ENCODE measurements at regions not wholly inside any gene's neighbourhood (a gene's known extent, or its start where the extent isn't known, plus 50 kb on each side); places are given as distances from the start of the nearest gene placed in this dataset.
"Not testable (repeated sequence)": the region's sequence is repeated elsewhere in the genome, so short reads cannot be mapped to it uniquely, and the experiment has no call there.

GRCh38 chr5:152479866-152480265, 74.8 kb upstream of the NMUR2 start:
- H3K27ac ChIP-seq (ENCODE audit: extremely low read depth, low read depth, low read length); H3K4me1 ChIP-seq (ENCODE audit: control insufficient read depth, insufficient read depth, low read length); POLR2A ChIA-PET; H3K9me3 ChIP-seq (ENCODE audit: control insufficient read depth, insufficient read depth, low read depth, low read length); CTCF ChIA-PET; H3K4me3 ChIP-seq (ENCODE audit: low read depth, low read length); H3K36me3 ChIP-seq (ENCODE audit: control insufficient read depth in 2 of 2, insufficient read depth in 1 of 2, low read length in 2 of 2): not testable (repeated sequence)

GRCh38 chr5:152480677-152481076, 75.6 kb upstream of the NMUR2 start:
- H3K4me3 ChIP-seq (ENCODE audit: low read depth, low read length); H3K4me1 ChIP-seq (ENCODE audit: control insufficient read depth, insufficient read depth, low read length); H3K36me3 ChIP-seq (ENCODE audit: control insufficient read depth in 2 of 2, insufficient read depth in 1 of 2, low read length in 2 of 2); CTCF ChIA-PET; H3K27ac ChIP-seq (ENCODE audit: extremely low read depth, low read depth, low read length); H3K9me3 ChIP-seq (ENCODE audit: control insufficient read depth, insufficient read depth, low read depth, low read length); POLR2A ChIA-PET: not testable (repeated sequence)

GRCh38 chr5:152487130-152487529, 82.1 kb upstream of the NMUR2 start:
- no peaks in the 10 kb centered on the region for H3K9me3 ChIP-seq (ENCODE audit: control insufficient read depth, insufficient read depth, low read depth, low read length)
- no peak for TF ChIP-seq ZNF112 (tag by site-specific recombination; IDR thresholded peaks at IDR 0.05)
- TF ChIP-seq HOXA7 (CRISPR knock-in tag; IDR thresholded peaks at IDR 0.05; ENCODE audit: borderline replicate concordance) = no peak
- no peak for TF ChIP-seq ZNF449 (tag by site-specific recombination; IDR thresholded peaks at IDR 0.05)
- TF ChIP-seq ZNF292 (tag by site-specific recombination; IDR thresholded peaks at IDR 0.05; ENCODE audit: borderline replicate concordance, low read depth) = no peak
- no peaks in the 10 kb centered on the region for H3K36me3 ChIP-seq (ENCODE audit: control insufficient read depth in 2 of 2, insufficient read depth in 1 of 2, low read length in 2 of 2)
- ChIA-PET CTCF (interaction anchor here (0.7 to 1.3 kb wide), 2 partner anchors 27 to 105 kb away, joined by 3 read pairs; no protein-coding TSS in a partner anchor), POLR2A (no interaction called here)
- H3K27ac ChIP-seq (ENCODE audit: extremely low read depth, low read depth, low read length) = no peak overlapping the region
- H3K4me1 ChIP-seq (ENCODE audit: control insufficient read depth, insufficient read depth, low read length) = no peaks in the 10 kb centered on the region
- H3K4me3 ChIP-seq (ENCODE audit: low read depth, low read length) = no peak overlapping the region

GRCh38 chr5:152488869-152489268, 83.8 kb upstream of the NMUR2 start:
- POLR2A ChIA-PET = no interaction called here
- Histone ChIP-seq H3K4me3 (ENCODE audit: low read depth, low read length) (no peak overlapping the region), H3K4me1 (ENCODE audit: control insufficient read depth, insufficient read depth, low read length) (no peaks in the 10 kb centered on the region), H3K27ac (ENCODE audit: extremely low read depth, low read depth, low read length) (no peak overlapping the region), H3K36me3 (ENCODE audit: control insufficient read depth in 2 of 2, insufficient read depth in 1 of 2, low read length in 2 of 2) (no peaks in the 10 kb centered on the region), H3K9me3 (ENCODE audit: control insufficient read depth, insufficient read depth, low read depth, low read length) (no peaks in the 10 kb centered on the region)
- CTCF ChIA-PET = interaction anchor here (1.0 kb wide), 1 partner anchor 20 kb away, joined by 3 read pairs; no protein-coding TSS in a partner anchor
- TF ChIP-seq ZBTB11 (tag by site-specific recombination; conservative IDR thresholded peaks at IDR 0.05; ENCODE audit: low read depth) (no peak), INSM2 (tag by site-specific recombination; IDR thresholded peaks at IDR 0.05) (no peak), ZBTB17 (tag by site-specific recombination; IDR thresholded peaks at IDR 0.05) (no peak), ZNF302 (tag by site-specific recombination; IDR thresholded peaks at IDR 0.05; ENCODE audit: low read depth) (no peak), ZNF514 (tag by site-specific recombination; IDR thresholded peaks at IDR 0.05) (no peak), ZNF560 (tag by site-specific recombination; IDR thresholded peaks at IDR 0.05; ENCODE audit: borderline replicate concordance) (no peak), BCL6B (tag by site-specific recombination; IDR thresholded peaks at IDR 0.05) (no peak), TRIM28 (IDR thresholded peaks at IDR 0.05; ENCODE audit: borderline replicate concordance, low read length) (no peak), ZNF561 (tag by site-specific recombination; IDR thresholded peaks at IDR 0.05; ENCODE audit: borderline replicate concordance) (no peak), ZNF571 (tag by site-specific recombination; IDR thresholded peaks at IDR 0.05) (no peak), ZNF777 (tag by site-specific recombination; IDR thresholded peaks at IDR 0.05; ENCODE audit: borderline replicate concordance) (no peak), ZNF621 (tag by site-specific recombination; IDR thresholded peaks at IDR 0.05) (no peak), RBAK (tag by site-specific recombination; IDR thresholded peaks at IDR 0.05) (no peak), ZNF16 (tag by site-specific recombination; IDR thresholded peaks at IDR 0.05; ENCODE audit: low read depth) (no peak), ZNF362 (tag by site-specific recombination; IDR thresholded peaks at IDR 0.05) (no peak), SP2 (tag by site-specific recombination; IDR thresholded peaks at IDR 0.05) (no peak)
